T-helper 9 cell (primary cell): ENCODE measurements at regions not wholly inside any gene's neighbourhood (a gene's known extent, or its start where the extent isn't known, plus 50 kb on each side); places are given as distances from the start of the nearest gene placed in this dataset.
"Not testable (repeated sequence)": the region's sequence is repeated elsewhere in the genome, so short reads cannot be mapped to it uniquely, and the experiment has no call there.

Source experiments
- DNase-seq: peaks from one replicate; pipeline ENCODE4 v3.0.0-alpha.2; 2020

DNA sequence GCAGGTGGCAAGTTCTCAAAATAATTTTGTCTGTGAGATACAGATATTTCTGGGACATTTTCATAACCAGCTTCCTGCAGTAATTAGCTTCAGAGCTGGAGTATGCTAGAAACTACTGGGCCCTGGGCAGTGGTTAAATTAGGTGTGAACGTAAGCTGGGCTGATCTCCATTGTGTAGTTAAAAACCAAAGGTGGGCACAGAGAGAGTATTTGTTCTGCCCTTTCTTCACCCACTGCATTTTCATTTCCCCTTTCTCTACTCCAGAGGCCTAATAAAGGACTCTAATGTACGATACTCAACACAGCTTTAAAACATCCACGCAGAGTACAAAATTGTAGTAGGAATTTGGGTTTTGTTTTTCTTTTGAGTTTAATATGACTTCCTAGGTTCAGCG lies 252.7 kb downstream of the SPRY1 start:
- no peak for DNase-seq

DNA sequence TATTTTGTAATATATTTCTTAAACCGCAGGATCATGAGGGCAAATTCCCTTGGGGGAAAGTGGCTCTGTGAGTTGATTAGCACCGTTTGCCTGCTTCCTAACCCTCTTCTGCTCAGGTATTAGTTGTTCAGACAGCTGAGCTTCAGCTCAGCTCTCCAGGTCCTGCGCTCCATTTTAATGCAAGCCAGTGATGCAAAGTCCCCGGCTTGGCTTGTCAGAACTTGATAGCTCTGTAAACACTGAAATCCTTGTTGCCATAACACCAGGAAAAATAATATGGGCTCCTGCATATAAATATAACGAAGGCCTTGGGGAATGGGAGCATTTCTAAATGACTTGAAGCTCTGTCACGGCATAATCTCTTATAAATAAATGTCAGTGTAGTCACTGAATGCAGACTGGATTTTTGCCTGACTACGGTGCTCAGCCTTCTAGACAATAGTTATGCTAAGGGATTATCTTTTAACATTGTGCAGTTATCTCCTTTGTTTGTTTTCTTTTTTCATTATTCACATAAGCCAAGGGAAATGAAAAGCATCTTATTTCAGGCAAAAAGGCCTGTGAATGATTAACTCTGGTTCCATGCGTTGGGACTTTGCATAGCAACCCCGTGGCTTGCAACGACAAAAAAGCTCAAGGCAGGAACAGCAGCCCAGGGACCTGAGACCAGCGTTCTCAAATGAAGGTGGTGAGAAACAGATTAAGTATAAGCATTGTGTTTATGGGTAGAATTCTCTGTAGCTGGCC lies 253.2 kb downstream of the SPRY1 start:
- no peak for DNase-seq

DNA sequence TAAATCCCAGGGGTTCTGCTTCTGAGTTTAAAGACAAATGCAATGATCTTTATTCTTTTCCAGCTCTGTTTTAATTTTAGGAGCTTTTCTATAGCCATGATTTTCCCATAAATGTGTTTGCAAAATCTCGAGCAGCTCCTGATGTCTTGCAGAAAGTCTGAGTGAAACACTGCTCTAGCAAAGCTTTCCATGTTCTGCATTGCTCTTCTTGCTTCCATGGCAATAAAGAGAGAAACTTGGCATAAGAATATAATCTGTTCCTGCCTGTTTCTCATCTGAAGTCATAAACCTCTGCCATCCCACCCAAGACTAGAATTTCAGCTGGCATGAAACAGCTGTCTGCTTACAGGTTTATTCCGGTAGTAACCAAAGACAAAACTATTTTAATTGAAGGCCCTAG lies 254.5 kb downstream of the SPRY1 start:
- DNase-seq: no peak

DNA sequence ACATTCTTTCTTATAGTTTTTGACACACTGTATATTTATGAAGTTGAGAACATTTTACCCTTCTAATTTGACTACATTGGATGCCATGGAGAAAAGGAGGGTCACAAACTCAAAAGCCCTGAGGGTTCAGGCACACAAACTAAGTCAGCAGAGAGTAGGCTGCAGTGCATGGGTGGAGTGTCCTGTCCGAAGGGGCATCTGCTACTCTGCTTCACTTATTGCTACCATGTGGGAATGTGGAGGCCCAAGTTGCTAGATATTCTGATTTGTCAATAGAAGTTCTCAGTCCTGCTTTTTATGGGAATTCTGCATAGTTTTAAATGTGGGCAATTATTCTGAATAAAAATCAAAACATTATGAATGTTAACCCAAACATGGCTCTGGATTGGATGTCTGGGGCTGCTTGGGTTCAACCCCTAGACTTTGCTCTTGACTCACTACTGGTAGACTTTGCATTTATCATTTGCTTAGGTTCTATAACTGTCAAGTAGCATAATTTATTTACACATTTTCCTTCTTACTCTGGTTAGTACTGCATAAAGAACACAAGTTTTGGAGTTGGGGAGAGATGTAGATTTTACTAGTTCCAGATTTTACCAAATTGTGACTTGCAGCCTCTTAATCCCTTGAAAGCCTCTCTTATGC lies 255.1 kb downstream of the SPRY1 start:
- DNase-seq: no peak

DNA sequence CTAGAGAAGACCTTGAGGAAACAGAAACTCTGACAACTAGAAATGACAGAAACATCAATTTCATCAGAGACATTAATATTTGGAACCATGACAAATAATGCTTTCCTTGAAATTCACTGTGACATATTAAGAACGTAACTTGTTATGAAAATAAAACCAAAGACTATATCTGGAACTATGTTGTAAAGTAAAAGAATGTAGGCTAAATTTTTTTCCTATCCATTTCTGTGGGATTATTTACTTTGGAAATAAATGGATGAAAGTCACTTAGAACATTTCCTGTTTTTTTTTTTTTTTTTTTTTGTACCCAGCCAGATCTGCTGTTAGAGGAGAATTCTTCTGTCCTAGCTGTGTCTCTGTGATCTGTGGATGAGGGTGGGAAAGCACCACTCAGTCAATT lies 255.9 kb downstream of the SPRY1 start:
- no peak for DNase-seq

DNA sequence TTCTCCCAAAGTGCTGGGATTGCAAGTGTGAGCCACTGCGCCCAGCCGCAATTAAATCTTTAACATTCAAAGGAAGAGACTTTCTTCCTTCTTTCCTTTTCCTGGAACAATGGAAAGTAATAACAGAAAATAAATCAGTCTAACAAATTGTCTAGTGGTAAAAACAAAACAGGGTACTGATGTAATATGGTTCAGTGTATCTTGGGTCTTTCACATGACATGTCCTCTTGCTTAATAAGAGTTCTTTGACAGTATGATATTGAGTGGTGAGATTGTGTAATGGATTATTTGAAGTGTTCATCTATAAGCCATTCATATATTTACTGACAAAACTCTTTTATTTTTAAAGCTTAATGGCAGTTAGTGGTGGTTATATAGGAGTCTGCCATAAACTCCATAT lies 256.6 kb downstream of the SPRY1 start:
- DNase-seq: no peak

DNA sequence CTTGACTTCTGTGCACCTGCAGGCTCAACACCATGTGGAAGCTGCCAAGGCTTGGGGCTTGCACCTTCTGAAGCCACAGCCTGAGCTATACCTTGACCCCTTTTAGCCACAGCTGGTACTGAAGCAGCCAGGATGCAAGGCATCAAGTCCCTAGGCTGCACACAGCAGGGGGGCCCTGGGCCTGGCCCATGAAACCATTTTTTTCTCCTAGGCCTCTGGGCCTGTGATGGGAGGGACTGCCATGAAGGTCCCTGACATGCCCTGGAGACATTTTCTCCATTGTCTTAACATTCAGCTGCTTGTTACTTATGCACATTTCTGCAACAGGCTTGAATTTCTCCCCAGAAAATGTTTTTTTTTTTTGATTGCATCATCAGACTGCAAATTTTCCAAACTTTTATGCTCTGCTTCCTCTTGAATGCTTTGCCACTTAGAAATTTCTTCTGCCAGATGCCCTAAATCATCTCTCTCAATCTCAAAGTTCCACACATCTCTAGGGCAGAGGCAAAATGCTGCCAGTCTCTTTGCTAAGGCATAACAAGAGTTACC lies 260.2 kb downstream of the SPRY1 start:
- DNase-seq: not testable (repeated sequence)

DNA sequence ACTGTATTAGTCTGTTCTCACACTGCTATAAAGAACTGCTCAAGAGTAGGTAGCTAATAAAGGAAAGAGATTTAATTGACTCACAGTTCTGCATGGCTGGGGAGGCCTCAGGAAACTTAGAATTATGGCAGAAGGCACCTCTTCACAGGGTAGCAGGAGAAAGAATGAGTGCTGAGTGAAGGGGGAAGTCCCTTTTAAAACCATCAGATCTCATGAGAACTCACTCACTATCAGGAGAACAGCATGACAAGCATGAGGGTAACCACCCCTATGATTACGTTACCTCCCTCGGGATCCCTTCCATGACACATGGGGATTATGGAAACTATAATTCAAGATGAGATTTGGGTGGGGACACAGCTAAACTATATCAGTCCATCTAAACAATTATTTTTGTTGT lies 261.0 kb downstream of the SPRY1 start:
- DNase-seq: not testable (repeated sequence)

DNA sequence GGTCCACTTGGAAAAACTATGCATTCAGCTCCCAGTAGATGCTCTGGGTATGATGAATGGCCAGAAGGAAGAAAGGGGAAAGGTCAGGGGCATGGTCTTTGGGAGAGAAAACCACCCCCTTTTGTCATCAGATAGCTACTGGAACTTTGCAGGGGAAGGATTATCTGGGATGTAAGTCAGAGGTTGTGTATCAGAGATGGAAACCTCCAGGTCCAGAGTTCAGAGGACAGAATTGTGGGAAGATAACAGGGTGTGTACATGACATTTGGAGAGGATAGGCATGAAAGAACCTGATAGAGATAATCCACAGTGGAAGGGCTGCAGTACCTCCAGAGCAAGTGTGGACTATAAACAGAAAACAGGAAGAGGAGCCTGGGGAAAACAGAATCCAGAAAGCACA lies 262.7 kb downstream of the SPRY1 start:
- no peak for DNase-seq

DNA sequence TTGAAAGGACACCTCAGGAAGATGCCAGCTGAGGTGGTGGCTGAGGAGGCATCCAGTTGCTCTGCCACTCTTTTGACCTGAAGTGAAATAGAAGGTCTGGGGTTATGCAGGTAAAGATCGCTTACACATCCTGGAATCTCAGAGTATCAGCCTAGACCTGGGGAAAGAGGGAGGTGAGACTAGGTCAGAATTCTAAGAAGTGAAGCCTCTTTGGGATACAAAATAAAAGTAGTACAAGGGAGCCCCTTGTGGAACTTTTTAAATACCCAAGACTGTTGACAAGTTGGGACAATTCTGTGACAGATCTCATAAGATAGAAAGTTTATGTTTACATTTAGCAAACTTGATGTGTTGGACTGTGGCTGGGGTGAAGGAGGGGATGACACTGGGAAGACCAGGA lies 263.1 kb downstream of the SPRY1 start:
- no peak for DNase-seq

DNA sequence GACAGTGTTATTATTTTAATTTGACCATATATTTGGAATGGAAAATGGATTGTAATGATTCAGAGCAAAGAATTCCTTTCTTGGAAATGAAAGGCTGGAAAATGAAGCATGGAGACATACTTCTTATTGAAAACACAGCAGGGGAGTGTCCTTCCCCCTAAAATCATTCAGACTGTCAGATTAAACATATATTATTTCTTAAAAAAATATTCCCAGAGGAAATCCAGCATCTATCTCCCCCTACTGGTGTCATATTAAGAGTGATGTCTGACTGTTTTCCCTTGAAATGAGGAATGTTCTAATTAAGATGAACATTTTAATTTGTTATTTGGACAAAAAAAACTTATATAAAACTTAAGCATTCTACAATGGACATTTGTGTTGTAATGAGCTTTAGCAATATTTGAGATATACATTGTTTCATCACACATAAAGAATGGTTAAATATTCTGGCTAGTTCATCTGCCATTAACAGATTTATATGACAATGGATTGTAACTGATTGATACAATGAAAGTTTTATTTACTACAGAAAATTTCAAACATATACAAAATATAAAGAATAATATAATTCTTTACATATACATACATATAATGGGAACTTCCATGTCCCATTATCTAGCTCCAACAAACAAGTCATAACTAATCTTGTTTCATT lies 264.6 kb downstream of the SPRY1 start:
- DNase-seq: no peak

DNA sequence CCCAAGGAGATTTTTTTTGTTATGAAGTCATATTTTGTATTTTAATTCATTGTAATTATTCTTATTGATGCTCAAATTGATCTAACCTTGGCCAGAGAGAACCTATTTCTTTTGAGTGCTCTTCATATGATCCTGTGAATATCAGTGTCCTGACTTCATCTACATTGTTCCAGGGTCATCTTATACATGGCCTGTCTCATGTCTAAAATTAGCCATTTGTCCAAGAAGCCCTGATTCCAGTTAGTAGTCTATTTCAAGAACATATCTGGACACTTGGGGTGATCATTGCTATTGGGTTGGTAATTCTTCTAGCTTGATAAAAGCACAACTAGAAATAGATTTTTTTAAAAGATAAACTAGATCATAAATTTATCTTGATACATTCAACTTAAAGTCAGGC lies 266.2 kb downstream of the SPRY1 start:
- no peak for DNase-seq

DNA sequence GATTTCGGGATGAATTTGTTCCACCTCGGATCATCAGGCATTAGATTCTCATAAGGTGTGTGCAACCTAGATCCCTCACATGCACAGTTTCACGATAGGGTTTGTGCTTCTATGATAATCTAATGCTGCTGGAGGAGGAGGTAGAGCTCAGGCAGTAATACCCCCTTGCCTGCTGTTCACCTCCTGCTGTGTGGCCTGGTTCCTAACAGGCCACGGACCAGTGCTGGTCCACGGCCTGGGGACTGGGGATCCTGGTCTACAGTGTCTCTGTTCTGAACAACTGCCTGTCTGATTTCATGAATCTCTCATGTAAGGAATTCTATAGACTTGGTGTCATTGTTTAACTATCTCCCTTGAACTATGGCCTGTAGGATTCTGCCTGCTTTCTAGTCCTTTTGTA lies 269.9 kb downstream of the SPRY1 start:
- DNase-seq: no peak

DNA sequence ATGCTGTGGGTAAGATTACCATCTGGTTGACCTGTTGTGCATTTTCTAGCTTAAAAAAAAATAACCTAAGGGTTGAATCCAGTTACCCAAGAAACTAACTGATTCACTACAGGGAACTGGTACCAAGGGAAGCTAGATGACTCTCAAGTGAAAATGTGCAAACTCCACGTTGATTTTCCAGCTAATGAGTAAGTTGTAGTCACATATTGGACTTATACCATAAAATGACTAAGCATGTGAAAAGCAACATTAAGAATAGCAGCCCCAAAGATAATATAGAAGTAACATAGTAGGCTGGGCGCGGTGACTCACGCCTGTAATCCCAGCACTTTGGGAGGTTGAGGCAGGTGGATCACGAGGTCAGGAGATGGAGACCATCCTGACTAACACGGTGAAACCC lies 270.9 kb downstream of the SPRY1 start:
- DNase-seq: no peak

DNA sequence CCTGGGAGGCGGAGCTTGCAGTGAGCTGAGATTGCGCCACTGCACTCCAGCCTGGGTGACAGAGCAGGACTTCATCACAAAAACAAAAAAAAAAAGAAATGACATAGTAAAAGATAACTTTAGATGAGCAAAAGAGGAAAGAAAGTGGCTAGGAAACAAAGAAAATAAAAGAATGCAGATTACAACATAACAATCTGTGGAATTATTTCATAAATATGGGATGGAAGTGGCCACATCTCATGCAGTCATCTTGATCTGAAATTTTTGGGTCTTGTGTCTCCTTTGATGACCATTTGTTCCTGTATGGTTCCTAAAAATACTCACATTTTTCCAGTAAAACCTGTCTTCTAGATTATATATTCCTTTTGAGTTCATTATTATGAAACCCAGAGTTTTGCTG lies 271.4 kb downstream of the SPRY1 start:
- no peak for DNase-seq

DNA sequence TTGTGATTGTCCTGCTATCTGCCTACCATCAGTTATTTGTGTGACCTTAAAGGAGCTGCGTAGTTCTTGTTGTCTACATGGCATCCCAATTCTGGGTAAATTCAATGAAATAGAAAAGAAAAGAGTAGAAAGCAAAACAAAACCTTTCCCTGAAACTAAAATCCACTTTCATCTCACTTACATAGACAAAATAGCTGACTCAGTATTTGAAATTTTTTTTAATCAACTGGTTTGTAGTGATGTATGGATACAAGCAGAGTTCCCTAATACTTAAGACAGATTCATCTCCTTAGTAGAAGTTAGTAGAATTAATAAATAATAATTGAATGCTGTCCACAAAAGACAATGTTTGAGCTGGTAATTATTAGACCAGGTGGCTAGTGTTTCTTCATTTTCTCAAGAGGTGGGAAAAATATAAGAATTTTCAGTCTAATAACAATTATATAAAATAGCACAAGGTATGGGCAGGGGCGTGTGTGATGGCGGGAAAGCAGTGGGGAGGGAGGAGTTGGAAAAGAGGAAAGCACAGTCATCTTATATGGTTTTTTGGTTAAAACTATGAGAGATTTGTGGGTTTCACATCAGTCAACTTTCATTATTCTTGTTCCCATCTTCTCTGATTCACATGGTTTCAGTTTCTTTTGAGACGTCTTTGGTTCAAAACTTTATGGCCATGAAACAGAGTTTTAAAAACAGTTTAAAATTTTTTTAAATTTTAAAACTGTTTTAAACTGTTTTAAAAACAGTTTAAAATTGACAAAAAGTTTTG lies 275.2 kb downstream of the SPRY1 start:
- no peak for DNase-seq

DNA sequence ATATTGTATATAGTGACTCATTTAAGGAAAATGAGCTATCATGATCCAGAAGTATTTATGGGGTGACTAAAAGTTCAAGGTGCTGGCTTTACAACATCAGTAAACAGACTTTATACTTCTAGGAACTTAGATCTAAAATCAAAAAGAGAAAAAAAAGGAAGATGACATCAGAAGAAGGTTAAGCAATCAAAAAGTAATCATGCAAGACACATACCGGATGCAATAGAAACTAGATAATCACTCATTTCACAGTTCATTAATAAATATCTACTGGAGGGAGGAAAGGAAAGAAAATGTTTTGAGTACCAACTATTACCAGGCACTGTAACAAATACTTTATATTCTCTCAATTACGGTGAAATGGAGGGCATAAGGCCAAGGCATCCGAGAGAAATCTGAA lies 276.4 kb downstream of the SPRY1 start:
- DNase-seq: no peak

DNA sequence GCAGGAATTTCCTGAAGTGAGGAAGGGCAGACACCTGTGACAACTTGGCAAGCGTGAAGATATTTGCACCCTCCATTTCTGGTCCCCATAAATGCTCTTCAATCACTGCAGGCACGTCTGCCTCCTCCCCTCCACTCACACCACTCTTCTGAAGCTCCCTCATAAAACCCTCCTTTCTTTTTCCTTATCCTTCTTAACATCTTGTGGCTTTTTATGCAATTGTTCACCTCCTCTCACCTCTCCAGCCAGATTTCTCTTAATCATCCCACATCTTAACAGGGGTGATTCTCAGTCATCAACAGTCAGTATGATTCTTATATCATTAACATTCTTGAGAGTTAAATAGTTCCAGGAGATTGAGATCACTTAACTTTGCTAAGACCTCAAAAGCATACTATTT lies 277.4 kb downstream of the SPRY1 start:
- no peak for DNase-seq

DNA sequence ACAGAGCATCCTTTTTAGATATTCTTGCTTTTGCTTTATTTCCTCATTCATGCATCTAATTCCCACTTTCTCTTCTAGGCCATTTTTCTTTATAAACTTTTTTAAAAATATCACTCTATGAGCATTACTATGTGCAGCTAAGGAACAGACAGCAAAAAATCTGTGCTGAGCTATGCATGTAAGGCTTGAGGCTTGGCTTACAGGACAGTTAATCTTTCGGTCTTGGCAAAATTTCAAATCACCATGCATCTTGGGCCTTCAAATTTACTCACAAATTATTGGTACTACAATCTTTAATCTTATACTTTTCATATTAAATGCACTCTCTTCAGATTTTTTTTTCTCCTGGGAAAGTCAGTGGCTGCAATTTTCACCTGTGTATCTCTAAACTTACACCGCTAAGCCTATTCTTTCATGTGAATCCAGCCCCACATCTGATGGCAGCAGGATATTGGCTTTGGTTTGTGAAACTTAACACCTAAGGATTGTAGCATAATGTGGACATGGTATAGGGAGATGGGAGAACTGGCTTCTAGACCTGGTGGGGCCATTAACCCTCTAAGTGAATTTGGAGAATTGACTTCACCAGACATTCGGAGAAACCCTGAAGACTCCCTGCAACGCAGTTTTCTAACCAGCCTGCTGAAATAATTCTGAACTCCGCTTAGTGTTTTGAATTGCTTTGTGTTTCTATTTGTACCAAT lies 278.3 kb downstream of the SPRY1 start:
- DNase-seq: no peak

DNA sequence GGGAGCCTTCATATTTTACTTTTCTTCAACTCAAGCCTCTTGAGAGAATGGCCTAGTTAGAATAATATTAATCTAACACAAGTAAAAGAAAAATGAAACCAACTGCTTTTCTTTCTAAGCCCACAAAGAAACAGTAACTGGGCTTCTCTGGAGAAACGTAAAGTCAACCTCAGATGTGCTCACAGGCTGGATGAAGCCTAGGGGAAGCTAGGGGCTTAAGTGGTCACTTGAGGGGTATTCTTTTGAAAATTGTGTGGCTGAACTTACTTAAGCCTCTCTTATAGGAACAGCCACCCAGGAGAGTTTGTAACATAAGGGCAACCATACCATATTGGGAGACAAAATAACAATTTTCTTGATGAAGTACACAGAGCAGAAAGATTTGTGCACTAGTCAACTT lies 279.0 kb downstream of the SPRY1 start:
- DNase-seq: no peak

DNA sequence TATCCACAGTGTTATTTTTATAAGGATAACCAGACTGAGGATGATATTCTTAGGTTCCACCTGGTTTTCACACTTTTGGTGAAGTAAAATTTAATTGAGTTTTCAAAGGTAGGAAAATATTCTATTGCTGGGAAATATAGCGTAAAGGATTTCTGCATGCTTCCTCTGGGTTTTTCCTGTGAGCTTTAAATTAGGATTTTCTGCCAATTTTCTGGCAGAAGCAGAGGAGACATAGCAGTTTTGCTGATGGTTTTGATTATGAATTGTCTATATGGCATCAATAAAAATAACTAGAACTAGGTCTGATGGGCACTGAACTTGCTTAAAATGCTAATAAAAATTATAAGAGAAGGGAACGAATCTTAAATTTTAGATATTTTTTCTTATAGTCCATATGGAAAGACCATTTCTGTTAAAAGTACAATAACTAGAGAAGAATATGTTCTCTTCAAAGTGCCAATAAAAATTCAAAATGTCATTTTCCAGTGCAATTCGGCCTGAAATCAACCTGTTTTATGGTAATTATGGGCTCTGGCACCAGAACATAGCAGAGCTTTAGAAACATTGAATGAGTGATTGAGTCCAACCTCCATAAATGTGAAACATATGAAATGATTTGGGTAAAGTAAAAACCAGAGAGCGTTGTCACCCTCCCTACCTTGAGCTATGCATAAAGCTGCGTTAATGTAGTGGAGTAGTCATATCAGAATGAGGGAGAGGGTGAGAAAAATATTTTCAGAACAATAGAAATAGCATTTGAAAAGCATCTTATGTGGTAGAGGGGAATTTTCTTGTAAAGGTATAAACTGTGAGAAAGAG lies 279.7 kb downstream of the SPRY1 start:
- DNase-seq: no peak

DNA sequence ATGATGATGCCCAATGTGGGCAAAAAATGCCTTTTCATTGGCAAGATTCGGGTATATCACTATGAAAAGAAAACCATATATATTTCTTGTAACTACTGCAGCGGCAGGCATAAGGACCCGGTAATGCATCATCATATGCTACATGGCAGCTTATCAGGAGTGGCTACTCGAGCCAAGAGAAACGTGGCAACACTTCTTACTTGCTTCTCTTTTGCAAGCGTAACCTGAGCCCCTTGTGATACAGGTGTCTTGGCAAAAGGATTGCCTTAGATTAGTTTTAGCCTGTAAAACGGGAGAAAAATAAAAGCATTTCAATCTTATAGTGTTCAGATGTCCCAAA lies 280.3 kb downstream of the SPRY1 start:
- no peak for DNase-seq
